ENCODE measurements at regions not wholly inside any gene's neighbourhood (a gene's known extent, or its start where the extent isn't known, plus 50 kb on each side); places are given as distances from the start of the nearest gene placed in this dataset.

GRCh38 chr7:16202303-16202702, 219.0 kb downstream of the CRPPA start:
- Mint-ChIP-seq H3K4me3 (no peak overlapping the region), H3K27ac (no peak overlapping the region), H3K9me3 (no peaks in the 10 kb centered on the region), H3K4me1 (ENCODE audit: low read depth) (no peaks in the 10 kb centered on the region), H3K27me3 (ENCODE audit: insufficient read depth) (no peaks in the 10 kb centered on the region; the same call in 1 of the 2 replicates), H3K36me3 (ENCODE audit: low read depth) (no peaks in the 10 kb centered on the region)
- no peak for DNase-seq
- TF ChIP-seq CTCF (IDR thresholded peaks at IDR 0.05), result no peak

- H3K9me3 Mint-ChIP-seq, result no peaks in the 10 kb centered on the region
- H3K27ac Mint-ChIP-seq, result no peak overlapping the region
- no peaks in the 10 kb centered on the region; the same call in 1 of the 2 replicates for H3K27me3 Mint-ChIP-seq (ENCODE audit: insufficient read depth)
- no peak for DNase-seq
- no peaks in the 10 kb centered on the region for H3K4me1 Mint-ChIP-seq (ENCODE audit: low read depth)
- TF ChIP-seq CTCF (IDR thresholded peaks at IDR 0.05), result no peak
- H3K36me3 Mint-ChIP-seq (ENCODE audit: low read depth), result no peaks in the 10 kb centered on the region
- H3K4me3 Mint-ChIP-seq, result no peak overlapping the region
Observed at GRCh38 chr7:16200591-16200990, 220.7 kb downstream of the CRPPA start.

- no peak overlapping the region for H3K4me3 Mint-ChIP-seq
- DNase-seq, result no peak
- H3K9me3 Mint-ChIP-seq, result no peaks in the 10 kb centered on the region
- no peak for TF ChIP-seq CTCF (IDR thresholded peaks at IDR 0.05)
- H3K36me3 Mint-ChIP-seq (ENCODE audit: low read depth), result no peaks in the 10 kb centered on the region
- no peak overlapping the region for H3K27ac Mint-ChIP-seq
- H3K27me3 Mint-ChIP-seq (ENCODE audit: insufficient read depth), result no peaks in the 10 kb centered on the region; the same call in 1 of the 2 replicates
- no peaks in the 10 kb centered on the region for H3K4me1 Mint-ChIP-seq (ENCODE audit: low read depth)
Observed at GRCh38 chr7:16193631-16194030, 227.7 kb downstream of the CRPPA start.

- Mint-ChIP-seq H3K27ac (no peak overlapping the region), H3K9me3 (no peaks in the 10 kb centered on the region), H3K27me3 (ENCODE audit: insufficient read depth) (no peaks in the 10 kb centered on the region), H3K4me1 (ENCODE audit: low read depth) (peaks cover 9% of the 10 kb centered on the region), H3K36me3 (ENCODE audit: low read depth) (no peaks in the 10 kb centered on the region), H3K4me3 (no peak overlapping the region)
- peak; percentile 4 for DNase-seq
- no peak for TF ChIP-seq CTCF (IDR thresholded peaks at IDR 0.05)
Observed at GRCh38 chr7:16189026-16189715, 232.2 kb downstream of the CRPPA start.

GRCh38 chr7:16187131-16187530, 234.2 kb downstream of the CRPPA start:
- TF ChIP-seq CTCF (IDR thresholded peaks at IDR 0.05), result no peak
- no peaks in the 10 kb centered on the region for H3K27me3 Mint-ChIP-seq (ENCODE audit: insufficient read depth)
- no peak for DNase-seq
- H3K27ac Mint-ChIP-seq, result no peak overlapping the region
- peaks cover 9% of the 10 kb centered on the region for H3K4me1 Mint-ChIP-seq (ENCODE audit: low read depth)
- no peaks in the 10 kb centered on the region for H3K36me3 Mint-ChIP-seq (ENCODE audit: low read depth)
- H3K4me3 Mint-ChIP-seq, result no peak overlapping the region
- H3K9me3 Mint-ChIP-seq, result no peaks in the 10 kb centered on the region

Measured in HFFc6 (cell line).